ENCODE measurements at regions not wholly inside any gene's neighbourhood (a gene's known extent, or its start where the extent isn't known, plus 50 kb on each side); places are given as distances from the start of the nearest gene placed in this dataset.

GRCh38 chr16:85531516-85531915, 81.6 kb upstream of the GSE1 start:
- no peak overlapping the region for H4K91ac ChIP-seq (ENCODE audit: insufficient read depth, low read depth, low read length)
- no peak overlapping the region for H3K18ac ChIP-seq (ENCODE audit: low read depth, low read length)
- no peak overlapping the region for H3K4me3 ChIP-seq (ENCODE audit: insufficient read depth, low read depth, low read length)
- in situ Hi-C loops (cut with MboI; ENCODE audit: low sequenced_read_pairs) (no loop called here), intact Hi-C loops (cut with micrococcal nuclease) (no loop called here), dilution Hi-C loops (cut with HindIII; ENCODE audit: low sequenced_read_pairs, unreplicated experiment) (no loop called here)
- DNase-seq (no peak), ATAC-seq (ENCODE audit: low read depth) (no peak)
- H2AFZ ChIP-seq (replicated peaks; ENCODE audit: low read length, poor library complexity): no peak overlapping the region
- H4K5ac ChIP-seq (ENCODE audit: low read depth, low read length): no peak overlapping the region
- WGBS, 2 experiments (ENCODE audit: extremely low coverage in 2 of 2, insufficient read length in 1 of 2): 73% methylated on average over 4 of the region's 10 CpGs; no CpG with 5 or more reads in 1 of the 2 experiments
- no peak overlapping the region for H3K14ac ChIP-seq (replicated peaks; ENCODE audit: low read depth, low read length)
- H2BK20ac ChIP-seq (ENCODE audit: low read depth, low read length): no peak overlapping the region
- no TSS peak for BruUV-seq (replicated peaks)
- ChIA-PET POLR2A (ENCODE audit: unreplicated experiment) (no interaction called here), CTCF (no interaction called here)
- H3K4ac ChIP-seq (ENCODE audit: low read depth, low read length): no peak overlapping the region
- no peak overlapping the region for H2BK15ac ChIP-seq (ENCODE audit: low read depth, low read length)
- no peak overlapping the region for H2BK120ac ChIP-seq (ENCODE audit: low read depth, low read length)
- no peak overlapping the region for H2BK5ac ChIP-seq (ENCODE audit: low read depth, low read length, poor library complexity, severe bottlenecking)
- no peaks in the 10 kb centered on the region; the same call in none of the 2 replicates for H4K20me1 ChIP-seq (ENCODE audit: insufficient read depth, low read length)
- peaks cover 7% of the 10 kb centered on the region; the same call in 1 of the 2 replicates for H3K4me1 ChIP-seq (ENCODE audit: control insufficient read depth, insufficient read depth, low read length)
- peaks cover 17 to 26% of the 10 kb centered on the region in 2 experiments for H3K79me1 ChIP-seq (ENCODE audit: low read depth in 1 of 2, low read length in 2 of 2)
- TF ChIP-seq MAZ (IDR thresholded peaks at IDR 0.05; ENCODE audit: borderline replicate concordance, low read depth, low read length) (no peak), POLR2A (IDR thresholded peaks at IDR 0.05; ENCODE audit: low read depth, low read length) (no peak), USF2 (IDR thresholded peaks at IDR 0.05; ENCODE audit: low read depth, low read length) (no peak)
- H3K23ac ChIP-seq (ENCODE audit: low read depth, low read length): no peak overlapping the region
- no peak overlapping the region for H3K27ac ChIP-seq (ENCODE audit: insufficient read depth, low read length)
- H3K9ac ChIP-seq (ENCODE audit: low read depth, low read length): no peak overlapping the region
- no peak overlapping the region for H2AK5ac ChIP-seq (ENCODE audit: low read depth, low read length)
- H3K27me3 ChIP-seq (ENCODE audit: control insufficient read depth, insufficient read depth, low read length): no peaks in the 10 kb centered on the region
- no peak overlapping the region for H3K56ac ChIP-seq (ENCODE audit: extremely low read depth, insufficient read depth, low read length)
- no peak overlapping the region for H4K8ac ChIP-seq (ENCODE audit: low read depth in 2 of 2, low read length in 2 of 2)
- no peaks in the 10 kb centered on the region for H3K9me3 ChIP-seq (ENCODE audit: control insufficient read depth, insufficient read depth, low read length)
- H3K4me2 ChIP-seq (ENCODE audit: low read depth, low read length): no peak overlapping the region
- H3K9me1 ChIP-seq (ENCODE audit: insufficient read depth, low read length): peaks cover 3% of the 10 kb centered on the region; the same call in 1 of the 2 replicates
- H2AK9ac ChIP-seq (replicated peaks; ENCODE audit: low read depth, low read length, poor library complexity): no peak overlapping the region
- H3K36me3 ChIP-seq (ENCODE audit: control insufficient read depth, insufficient read depth, low read length): no peaks in the 10 kb centered on the region

Data from IMR-90 (cell line).